PC-3 (cell line): ENCODE measurements at regions not wholly inside any gene's neighbourhood (a gene's known extent, or its start where the extent isn't known, plus 50 kb on each side); places are given as distances from the start of the nearest gene placed in this dataset.

Experiments
- CTCF ChIP-seq: fragments of 300-600 bp; sonication (generic); conservative IDR thresholded peaks from 2 replicates; pipeline ENCODE4 v1.5.1; 2017; ENCODE audit warnings: antibody characterized with exemption, low read depth, mild to moderate bottlenecking, low read length
- EZH2 ChIP-seq: fragments of 300-600 bp; sonication (generic); IDR thresholded peaks from one replicate; pipeline ENCODE4 v1.6.1; 2017; ENCODE audit warnings: antibody characterized with exemption, mild to moderate bottlenecking, low read length; ENCODE audit not compliant: unreplicated experiment
- EZH2phosphoT487 ChIP-seq: fragments of 300-600 bp; sonication (generic); IDR thresholded peaks from 2 replicates; pipeline ENCODE4 v1.6.1; 2018; ENCODE audit warnings: mild to moderate bottlenecking, antibody characterized with exemption, low read length, borderline replicate concordance

DNA sequence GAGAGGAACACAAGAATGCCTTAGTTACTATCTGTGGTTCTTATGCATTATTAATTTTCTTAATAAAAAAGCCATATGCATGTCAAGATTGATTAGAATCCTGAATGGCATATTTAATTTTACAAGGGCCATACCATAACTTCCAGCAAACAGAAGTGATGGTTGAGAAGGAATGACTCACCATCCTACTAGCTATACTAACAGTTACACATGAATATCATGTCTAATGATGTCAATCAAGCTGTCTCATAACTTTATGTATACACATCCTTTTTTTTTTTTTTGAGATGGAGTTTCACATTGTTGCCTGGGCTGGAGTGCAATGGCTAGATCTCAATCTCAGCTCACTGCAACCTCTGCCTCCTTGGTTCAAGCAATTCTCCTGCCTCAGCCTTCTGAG lies 1123.9 kb downstream of the NLGN4Y start:
- no peak for TF ChIP-seq CTCF
- TF ChIP-seq EZH2 = no peak
- TF ChIP-seq EZH2phosphoT487 = no peak
